OCI-LY7 (cell line): ENCODE measurements at regions not wholly inside any gene's neighbourhood (a gene's known extent, or its start where the extent isn't known, plus 50 kb on each side); places are given as distances from the start of the nearest gene placed in this dataset.

Experiments
- BruUV-seq: library from RNA; stranded (reverse); fragments of 400-500 nt; replicated peaks from 2 replicates; lab custom pipeline; 2021; lab: Mats Ljungman, UMichigan
- CTCF ChIA-PET: fragments of 300-600 bp; sonication (Branson Sonifier 250); formaldehyde crosslinking; loops from one replicate; lab custom pipeline; 2022; ENCODE audit warnings: antibody characterized with exemption; ENCODE audit not compliant: unreplicated experiment; lab: Charles Lee
- POLR2A ChIA-PET: fragments of 300-600 bp; sonication (Branson Sonifier 250); formaldehyde crosslinking; loops from one replicate; lab custom pipeline; 2022; ENCODE audit warnings: antibody characterized with exemption; lab: Charles Lee
- DNase-seq: peaks from one replicate; pipeline ENCODE4 v3.0.0-alpha.2; 2015; ENCODE audit warnings: low spot score
- H2AFZ ChIP-seq: fragments of 200-600 bp; sonication (generic), shearing (Covaris generic); 2 replicates; pipeline ENCODE4 v1.6.1; 2014; ENCODE audit warnings: mild to moderate bottlenecking, antibody characterized with exemption, low read length, moderate library complexity
- H3K27ac ChIP-seq: fragments of 200-600 bp; sonication (generic); 2 replicates; pipeline ENCODE4 v1.5.1; 2014; ENCODE audit warnings: mixed run types, low read depth, mild to moderate bottlenecking, moderate library complexity, low read length, inconsistent platforms; ENCODE audit not compliant: poor library complexity, severe bottlenecking
- H3K36me3 ChIP-seq: fragments of 200-600 bp; sonication (generic); 2 replicates; pipeline ENCODE4 v1.6.1; 2014; ENCODE audit warnings: mild to moderate bottlenecking, antibody characterized with exemption, low read length, moderate library complexity, mixed read lengths; ENCODE audit not compliant: insufficient read depth
- H3K4me1 ChIP-seq: fragments of 200-600 bp; sonication (generic); 2 replicates; pipeline ENCODE4 v1.5.1; 2014; ENCODE audit warnings: mild to moderate bottlenecking, low read length; ENCODE audit not compliant: insufficient read depth, poor library complexity, severe bottlenecking
- H3K4me2 ChIP-seq: fragments of 200-600 bp; sonication (generic); 2 replicates; pipeline ENCODE4 v1.6.1; 2014; ENCODE audit warnings: mild to moderate bottlenecking, low read length
- H3K4me3 ChIP-seq: fragments of 200-600 bp; sonication (generic); 2 replicates; pipeline ENCODE4 v1.5.1; 2014; ENCODE audit warnings: mild to moderate bottlenecking, low read depth, low read length; ENCODE audit not compliant: poor library complexity, severe bottlenecking
- H3K79me2 ChIP-seq: fragments of 200-600 bp; sonication (generic); 2 replicates; pipeline ENCODE4 v1.6.1; 2016; ENCODE audit warnings: low read depth, mild to moderate bottlenecking, low read length, moderate library complexity, mixed read lengths; ENCODE audit not compliant: insufficient read depth
- H3K9me2 ChIP-seq: fragments of 200-600 bp; sonication (generic); 2 replicates; pipeline ENCODE4 v1.6.1; 2016; ENCODE audit warnings: mild to moderate bottlenecking, low read length, mixed read lengths; ENCODE audit not compliant: insufficient read depth
- H3K9me3 ChIP-seq: fragments of 200-600 bp; sonication (generic); 2 replicates; pipeline ENCODE4 v1.6.1; 2014; ENCODE audit warnings: mild to moderate bottlenecking, mixed run types, low read length, mixed read lengths
- H4K20me1 ChIP-seq: fragments of 200-600 bp; sonication (generic); 2 replicates; pipeline ENCODE4 v1.6.1; 2014; ENCODE audit warnings: mild to moderate bottlenecking, antibody characterized with exemption, low read length, moderate library complexity, mixed read lengths; ENCODE audit not compliant: insufficient read depth
- EZH2phosphoT487 ChIP-seq: fragments of 200-600 bp; sonication (generic); IDR thresholded peaks from 2 replicates; pipeline ENCODE4 v1.6.1; 2018; ENCODE audit warnings: low read depth, borderline replicate concordance, mild to moderate bottlenecking, mixed run types, antibody characterized with exemption, low read length, moderate library complexity, mixed read lengths
- intact Hi-C: fragments of 100-400 bp; cut with micrococcal nuclease; formaldehyde crosslinking; loops from one replicate; pipeline ENCODE4 v1.10.0; 2022; ENCODE audit not compliant: unreplicated experiment
- TF ChIP-seq, protein P1 (sequence below): fragments of 200-600 bp; sonication (generic); conservative IDR thresholded peaks from 2 replicates; pipeline ENCODE4 v1.5.1; 2014; ENCODE audit warnings: mild to moderate bottlenecking, antibody characterized with exemption, low read length, moderate library complexity, mixed read lengths

- DNase-seq, result no peak
- TF ChIP-seq, protein P1, sequence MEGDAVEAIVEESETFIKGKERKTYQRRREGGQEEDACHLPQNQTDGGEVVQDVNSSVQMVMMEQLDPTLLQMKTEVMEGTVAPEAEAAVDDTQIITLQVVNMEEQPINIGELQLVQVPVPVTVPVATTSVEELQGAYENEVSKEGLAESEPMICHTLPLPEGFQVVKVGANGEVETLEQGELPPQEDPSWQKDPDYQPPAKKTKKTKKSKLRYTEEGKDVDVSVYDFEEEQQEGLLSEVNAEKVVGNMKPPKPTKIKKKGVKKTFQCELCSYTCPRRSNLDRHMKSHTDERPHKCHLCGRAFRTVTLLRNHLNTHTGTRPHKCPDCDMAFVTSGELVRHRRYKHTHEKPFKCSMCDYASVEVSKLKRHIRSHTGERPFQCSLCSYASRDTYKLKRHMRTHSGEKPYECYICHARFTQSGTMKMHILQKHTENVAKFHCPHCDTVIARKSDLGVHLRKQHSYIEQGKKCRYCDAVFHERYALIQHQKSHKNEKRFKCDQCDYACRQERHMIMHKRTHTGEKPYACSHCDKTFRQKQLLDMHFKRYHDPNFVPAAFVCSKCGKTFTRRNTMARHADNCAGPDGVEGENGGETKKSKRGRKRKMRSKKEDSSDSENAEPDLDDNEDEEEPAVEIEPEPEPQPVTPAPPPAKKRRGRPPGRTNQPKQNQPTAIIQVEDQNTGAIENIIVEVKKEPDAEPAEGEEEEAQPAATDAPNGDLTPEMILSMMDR, result no peak
- TF ChIP-seq EZH2phosphoT487, result no peak
- Histone ChIP-seq H3K4me2 (no peak overlapping the region), H3K4me1 (no peaks in the 10 kb centered on the region), H3K9me3 (no peaks in the 10 kb centered on the region), H3K4me3 (no peak overlapping the region), H4K20me1 (no peaks in the 10 kb centered on the region), H3K36me3 (no peaks in the 10 kb centered on the region), H3K9me2 (no peaks in the 10 kb centered on the region), H3K27ac (no peak overlapping the region), H3K79me2 (no peaks in the 10 kb centered on the region), H2AFZ (no peak overlapping the region)
- BruUV-seq, result no TSS peak
- intact Hi-C loops, result no loop called here
- POLR2A ChIA-PET, result no interaction called here
- CTCF ChIA-PET, result no interaction called here
Observed at GRCh38 chrX:94493405-94493804, 819.4 kb downstream of the FAM133A start.

DNA sequence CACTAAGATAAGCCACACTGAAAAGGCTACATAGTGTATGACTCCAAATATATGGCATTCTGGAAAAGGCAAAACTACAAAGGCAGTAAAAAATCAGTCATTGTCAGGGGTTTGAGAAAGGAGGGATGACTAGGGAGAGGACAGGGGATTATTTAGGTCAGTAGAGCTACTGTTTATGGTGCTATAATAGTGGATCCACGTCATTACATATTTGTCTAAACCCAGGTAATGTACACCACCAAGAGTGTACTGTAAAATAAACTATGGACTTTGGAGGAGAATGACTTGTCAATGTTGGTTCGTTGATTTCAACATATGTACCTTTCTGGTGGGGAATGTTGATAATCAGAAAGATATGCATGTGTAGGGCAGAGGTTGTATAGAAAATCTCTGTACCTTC, 837.6 kb downstream of the FAM133A start:
- DNase-seq, result no peak
- POLR2A ChIA-PET, result no interaction called here
- CTCF ChIA-PET, result no interaction called here
- no peaks in the 10 kb centered on the region for H3K4me1 ChIP-seq
- H3K36me3 ChIP-seq, result no peaks in the 10 kb centered on the region
- intact Hi-C loops, result no loop called here
- H3K9me2 ChIP-seq, result no peaks in the 10 kb centered on the region
- H3K4me2 ChIP-seq, result no peak overlapping the region
- H3K4me3 ChIP-seq, result no peak overlapping the region
- no peaks in the 10 kb centered on the region for H4K20me1 ChIP-seq
- H3K79me2 ChIP-seq, result no peaks in the 10 kb centered on the region
- no peaks in the 10 kb centered on the region for H3K9me3 ChIP-seq
- no TSS peak for BruUV-seq
- H2AFZ ChIP-seq, result no peak overlapping the region
- TF ChIP-seq, protein P1, result no peak
- no peak for TF ChIP-seq EZH2phosphoT487
- H3K27ac ChIP-seq, result no peak overlapping the region

- no peak overlapping the region for H2AFZ ChIP-seq
- H3K9me3 ChIP-seq, result no peaks in the 10 kb centered on the region
- no peak overlapping the region for H3K4me2 ChIP-seq
- H3K4me1 ChIP-seq, result no peaks in the 10 kb centered on the region
- no peak for DNase-seq
- BruUV-seq, result no TSS peak
- H3K36me3 ChIP-seq, result no peaks in the 10 kb centered on the region
- CTCF ChIA-PET, result no interaction called here
- POLR2A ChIA-PET, result interaction anchor here (0.7 kb wide), 1 partner anchor 55 kb away, joined by 3 read pairs; no protein-coding TSS in a partner anchor
- no peak for TF ChIP-seq EZH2phosphoT487
- TF ChIP-seq, protein P1, result no peak
- H4K20me1 ChIP-seq, result no peaks in the 10 kb centered on the region
- no peak overlapping the region for H3K27ac ChIP-seq
- no peaks in the 10 kb centered on the region for H3K9me2 ChIP-seq
- H3K79me2 ChIP-seq, result no peaks in the 10 kb centered on the region
- intact Hi-C loops, result no loop called here
- H3K4me3 ChIP-seq, result no peak overlapping the region
Observed at GRCh38 chrX:94515009-94515408, 841.0 kb downstream of the FAM133A start.
